Renal cortical epithelial cell (primary cell): ENCODE measurements at regions not wholly inside any gene's neighbourhood (a gene's known extent, or its start where the extent isn't known, plus 50 kb on each side); places are given as distances from the start of the nearest gene placed in this dataset.
"Not testable (repeated sequence)": the region's sequence is repeated elsewhere in the genome, so short reads cannot be mapped to it uniquely, and the experiment has no call there.

Experiments used
- DNase-seq: peaks from one replicate; pipeline ENCODE4 v3.0.0-alpha.2; 2011; ENCODE audit warnings: low read depth

GRCh38 chr13:107819071-107819470 is 396.3 kb downstream of the LIG4 start:
- peak; percentile 34 for DNase-seq

GRCh38 chr13:107817647-107818287 is 397.6 kb downstream of the LIG4 start:
- DNase-seq = no peak

- DNase-seq = no peak
Observed at GRCh38 chr13:107812014-107812412, 403.3 kb downstream of the LIG4 start.

- no peak for DNase-seq
Observed at GRCh38 chr13:107811233-107812013, 403.9 kb downstream of the LIG4 start.

- DNase-seq = no peak
Observed at GRCh38 chr13:107809125-107809524, 406.2 kb downstream of the LIG4 start.

GRCh38 chr13:107808389-107808788 is 406.9 kb downstream of the LIG4 start:
- no peak for DNase-seq

GRCh38 chr13:107807306-107808073 is 407.8 kb downstream of the LIG4 start:
- peak; percentile 9 for DNase-seq

GRCh38 chr13:107806726-107807125 is 408.6 kb downstream of the LIG4 start:
- no peak for DNase-seq

- DNase-seq = peak; percentile 71
Observed at GRCh38 chr13:107803822-107804495, 411.4 kb downstream of the LIG4 start.

- no peak for DNase-seq
Observed at GRCh38 chr13:107801621-107802020, 413.7 kb downstream of the LIG4 start.

GRCh38 chr13:107799001-107799400 is 416.3 kb downstream of the LIG4 start:
- no peak for DNase-seq

GRCh38 chr13:107790397-107790796 is 424.9 kb downstream of the LIG4 start:
- DNase-seq = no peak

- no peak for DNase-seq
Observed at GRCh38 chr13:107788464-107789165, 426.7 kb downstream of the LIG4 start.

- DNase-seq = not testable (repeated sequence)
Observed at GRCh38 chr13:107782646-107783045, 432.7 kb downstream of the LIG4 start.

- DNase-seq = no peak
Observed at GRCh38 chr13:107778094-107778493, 437.2 kb downstream of the LIG4 start.

- peak; percentile 18 for DNase-seq
Observed at GRCh38 chr13:107770541-107770940, 444.8 kb downstream of the LIG4 start.

GRCh38 chr13:107767119-107767518 is 448.2 kb downstream of the LIG4 start:
- DNase-seq = peak; percentile 80

GRCh38 chr13:107765724-107766401 is 449.5 kb downstream of the LIG4 start:
- no peak for DNase-seq

GRCh38 chr13:107764046-107764445 is 451.3 kb downstream of the LIG4 start:
- DNase-seq = peak; percentile 13

GRCh38 chr13:107753748-107754147 is 461.6 kb downstream of the LIG4 start:
- no peak for DNase-seq

GRCh38 chr13:107753291-107753690 is 462.0 kb downstream of the LIG4 start:
- peak; percentile 55 for DNase-seq
